KMS-11 (cell line): ENCODE measurements at regions not wholly inside any gene's neighbourhood (a gene's known extent, or its start where the extent isn't known, plus 50 kb on each side); places are given as distances from the start of the nearest gene placed in this dataset.
"Not testable (repeated sequence)": the region's sequence is repeated elsewhere in the genome, so short reads cannot be mapped to it uniquely, and the experiment has no call there.

Source experiments
- H2AFZ ChIP-seq: fragments of 200-600 bp; sonication (generic); 2 replicates; pipeline ENCODE4 v1.6.1; 2016; ENCODE audit warnings: antibody characterized with exemption, mixed run types, low read depth
- H3K27ac ChIP-seq: fragments of 200-600 bp; sonication (generic); 2 replicates; pipeline ENCODE4 v1.6.1; 2016; ENCODE audit warnings: mild to moderate bottlenecking, mixed run types
- H3K27me3 ChIP-seq: fragments of 200-600 bp; sonication (generic); 2 replicates; pipeline ENCODE4 v1.6.1; 2017; ENCODE audit warnings: mild to moderate bottlenecking, low read depth, mixed run types, moderate library complexity; ENCODE audit not compliant: insufficient read depth
- H3K36me3 ChIP-seq: fragments of 200-600 bp; sonication (generic); 2 replicates; pipeline ENCODE4 v1.6.1; 2017; ENCODE audit warnings: mild to moderate bottlenecking, mixed run types; ENCODE audit not compliant: insufficient read depth
- H3K4me1 ChIP-seq: fragments of 200-600 bp; sonication (generic); 2 replicates; pipeline ENCODE4 v1.6.1; 2016; ENCODE audit warnings: mild to moderate bottlenecking, low read depth, mixed run types; ENCODE audit not compliant: poor library complexity, severe bottlenecking
- H3K4me2 ChIP-seq: fragments of 200-600 bp; sonication (generic); 2 replicates; pipeline ENCODE4 v1.7.0; 2016; ENCODE audit warnings: mild to moderate bottlenecking, mixed run types
- H3K4me3 ChIP-seq: fragments of 200-600 bp; sonication (generic); IDR thresholded peaks from 2 replicates; pipeline ENCODE4 v1.6.1; 2017; ENCODE audit warnings: low read depth, low read length, mixed read lengths; ENCODE audit not compliant: insufficient read depth
- H3K79me2 ChIP-seq: fragments of 200-600 bp; sonication (generic); 2 replicates; pipeline ENCODE4 v1.6.1; 2016; ENCODE audit warnings: low read depth, mixed run types; ENCODE audit not compliant: insufficient read depth
- H3K9ac ChIP-seq: fragments of 200-600 bp; sonication (generic); 2 replicates; pipeline ENCODE4 v1.6.1; 2016; ENCODE audit warnings: mild to moderate bottlenecking, mixed run types
- H4K20me1 ChIP-seq: fragments of 200-600 bp; sonication (generic); 2 replicates; pipeline ENCODE4 v1.6.1; 2016; ENCODE audit warnings: mild to moderate bottlenecking, mixed run types; ENCODE audit not compliant: insufficient read depth
- CTCF ChIP-seq: fragments of 200-600 bp; sonication (generic); conservative IDR thresholded peaks from 2 replicates; pipeline ENCODE4 v1.6.1; 2017; ENCODE audit warnings: low read depth, mild to moderate bottlenecking, antibody characterized with exemption, low read length, moderate library complexity, mixed read lengths

GRCh38 chr17:72191921-72192799 is 71.3 kb downstream of the SOX9 start:
- Histone ChIP-seq H2AFZ (no peak overlapping the region), H3K4me2 (no peak overlapping the region), H3K4me1 (no peaks in the 10 kb centered on the region), H3K79me2 (no peaks in the 10 kb centered on the region), H3K4me3 (no peak overlapping the region), H3K27ac (no peak overlapping the region), H4K20me1 (no peaks in the 10 kb centered on the region), H3K27me3 (no peaks in the 10 kb centered on the region), H3K36me3 (no peaks in the 10 kb centered on the region), H3K9ac (no peak overlapping the region)
- no peak for TF ChIP-seq CTCF

GRCh38 chr17:72192800-72193192 is 72.0 kb downstream of the SOX9 start:
- H3K36me3 ChIP-seq, result no peaks in the 10 kb centered on the region
- H3K4me1 ChIP-seq, result no peaks in the 10 kb centered on the region
- no peak for TF ChIP-seq CTCF
- H3K27ac ChIP-seq, result no peak overlapping the region
- H3K27me3 ChIP-seq, result no peaks in the 10 kb centered on the region
- no peak overlapping the region for H3K4me3 ChIP-seq
- no peaks in the 10 kb centered on the region for H3K79me2 ChIP-seq
- no peak overlapping the region for H3K4me2 ChIP-seq
- H3K9ac ChIP-seq, result no peak overlapping the region
- no peak overlapping the region for H2AFZ ChIP-seq
- H4K20me1 ChIP-seq, result no peaks in the 10 kb centered on the region

GRCh38 chr17:72193391-72194106 is 72.7 kb downstream of the SOX9 start:
- H2AFZ ChIP-seq, result no peak overlapping the region
- H3K9ac ChIP-seq, result no peak overlapping the region
- H3K4me1 ChIP-seq, result no peaks in the 10 kb centered on the region
- H3K4me2 ChIP-seq, result no peak overlapping the region
- no peaks in the 10 kb centered on the region for H3K79me2 ChIP-seq
- no peak overlapping the region for H3K4me3 ChIP-seq
- no peaks in the 10 kb centered on the region for H3K27me3 ChIP-seq
- no peaks in the 10 kb centered on the region for H3K36me3 ChIP-seq
- TF ChIP-seq CTCF, result no peak
- H4K20me1 ChIP-seq, result no peaks in the 10 kb centered on the region
- H3K27ac ChIP-seq, result no peak overlapping the region

GRCh38 chr17:72194107-72194440 is 73.3 kb downstream of the SOX9 start:
- not testable (repeated sequence) for H2AFZ ChIP-seq, H4K20me1 ChIP-seq, H3K27ac ChIP-seq, H3K27me3 ChIP-seq, H3K36me3 ChIP-seq, H3K79me2 ChIP-seq, H3K4me3 ChIP-seq, H3K4me1 ChIP-seq, H3K9ac ChIP-seq, H3K4me2 ChIP-seq

- H3K36me3 ChIP-seq, result no peaks in the 10 kb centered on the region
- no peaks in the 10 kb centered on the region for H3K4me1 ChIP-seq
- no peak for TF ChIP-seq CTCF
Observed at GRCh38 chr17:72199256-72199655, 78.4 kb downstream of the SOX9 start.

More at GRCh38 chr17:72199256-72199655, 78.4 kb downstream of the SOX9 start:
- Histone ChIP-seq H3K9ac (no peak overlapping the region), H3K27me3 (no peaks in the 10 kb centered on the region), H2AFZ (no peak overlapping the region), H3K4me3 (no peak overlapping the region), H4K20me1 (no peaks in the 10 kb centered on the region), H3K4me2 (no peak overlapping the region), H3K27ac (no peak overlapping the region), H3K79me2 (no peaks in the 10 kb centered on the region)
